Testis (tissue), 2 donors: ENCODE measurements at regions not wholly inside any gene's neighbourhood (a gene's known extent, or its start where the extent isn't known, plus 50 kb on each side); places are given as distances from the start of the nearest gene placed in this dataset.
"Not testable (repeated sequence)": the region's sequence is repeated elsewhere in the genome, so short reads cannot be mapped to it uniquely, and the experiment has no call there.

Source experiments
- CTCF ChIP-seq, 3 experiments: fragments of 450-650 bp in 2 of 3; fragments of 200-600 bp in 1 of 3; sonication (generic) in 1 of 3; IDR thresholded peaks; one replicate each; pipeline ENCODE4 v1.5.1; 2016 to 2019; ENCODE audit warnings: antibody characterized with exemption in 3 of 3, mild to moderate bottlenecking in 2 of 3, moderate library complexity in 1 of 3
- POLR2A ChIP-seq: fragments of 450-650 bp; IDR thresholded peaks from one replicate; pipeline ENCODE4 v1.6.1; 2017; ENCODE audit warnings: antibody characterized with exemption, mild to moderate bottlenecking, moderate library complexity

GRCh38 chr1:199032479-199032878 is 393.6 kb downstream of the PTPRC start:
- TF ChIP-seq POLR2A; CTCF (IDR thresholded peaks at IDR 0.05): not testable (repeated sequence)
